Endothelial cell of umbilical vein (primary cell): ENCODE measurements at regions not wholly inside any gene's neighbourhood (a gene's known extent, or its start where the extent isn't known, plus 50 kb on each side); places are given as distances from the start of the nearest gene placed in this dataset.

Experiments used
- BruUV-seq: library from RNA; stranded (reverse); fragments of 400-500 nt; replicated peaks from 2 replicates; lab custom pipeline; 2021; lab: Mats Ljungman, UMichigan
- CTCF ChIA-PET: fragments of 300-600, 350-600 bp; sonication (Branson Sonifier 250); formaldehyde crosslinking; loops from one replicate; lab custom pipeline; 2021; ENCODE audit warnings: antibody characterized with exemption, inconsistent platforms; lab: Charles Lee
- POLR2A ChIA-PET: fragments of 300-600, 350-600 bp; sonication (Branson Sonifier 250); formaldehyde crosslinking; loops from one replicate; lab custom pipeline; 2021; ENCODE audit warnings: antibody characterized with exemption, inconsistent platforms; lab: Charles Lee
- DNase-seq: peaks from one replicate; pipeline ENCODE4 v3.0.0-alpha.2; 2011; ENCODE audit warnings: low read depth, low spot score
- FAIRE-seq: peaks from 2 replicates; lab custom pipeline; 2011; peaks lifted over from hg19 to GRCh38; lab: Jason Lieb, UNC
- H2AFZ ChIP-seq: 2 replicates; pipeline ENCODE4 v1.6.0; 2012; ENCODE audit warnings: low read depth, low read length, control low read depth, inconsistent platforms
- H3K27ac ChIP-seq: 2 replicates; pipeline ENCODE4 v1.5.1; 2011; ENCODE audit warnings: low read depth, mild to moderate bottlenecking, control low read depth, low read length, moderate library complexity; ENCODE audit not compliant: insufficient read depth
- H3K27me3 ChIP-seq, 2 experiments: 2 replicates each; pipeline versions ENCODE4 v1.6.0 to v1.6.1; 2011; ENCODE audit warnings: low read length in 2 of 2, mixed read lengths in 1 of 2; ENCODE audit not compliant: control insufficient read depth in 2 of 2, insufficient read depth in 2 of 2
- H3K36me3 ChIP-seq, 2 experiments: 2 replicates in 1 of 2; 3 replicates in 1 of 2; pipeline ENCODE4 v1.5.1; 2011; ENCODE audit warnings: low read length in 2 of 2, mild to moderate bottlenecking in 1 of 2, moderate library complexity in 1 of 2; ENCODE audit not compliant: control insufficient read depth in 2 of 2, insufficient read depth in 2 of 2; ENCODE audit errors: extremely low read depth in 1 of 2
- H3K4me1 ChIP-seq: 3 replicates; pipeline ENCODE4 v1.5.1; 2011; ENCODE audit warnings: mild to moderate bottlenecking, low read length; ENCODE audit not compliant: control insufficient read depth, insufficient read depth; ENCODE audit errors: extremely low read depth
- H3K4me2 ChIP-seq: 2 replicates; pipeline ENCODE4 v1.6.1; 2011; ENCODE audit warnings: low read length, control low read depth, mixed read lengths; ENCODE audit not compliant: insufficient read depth
- H3K4me3 ChIP-seq, 3 experiments: fragments of 200-600 bp in 1 of 3; sonication (generic), shearing (Covaris generic) in 1 of 3; replicated peaks in 1 of 3; 2 replicates each; pipeline ENCODE4 v1.5.1; 2011 to 2016; ENCODE audit warnings: control low read depth in 3 of 3, low read length in 3 of 3, mild to moderate bottlenecking in 2 of 3, inconsistent platforms in 1 of 3, low read depth in 1 of 3, moderate library complexity in 1 of 3; ENCODE audit not compliant: insufficient read depth in 1 of 3
- H3K79me2 ChIP-seq: 2 replicates; pipeline ENCODE4 v1.6.0; 2012; ENCODE audit warnings: low read length, inconsistent platforms; ENCODE audit not compliant: control insufficient read depth, insufficient read depth
- H3K9ac ChIP-seq: replicated peaks from 2 replicates; pipeline ENCODE3; 2011; ENCODE audit warnings: low read length, control low read depth; ENCODE audit not compliant: insufficient read depth; ENCODE audit errors: extremely low read depth
- H3K9me1 ChIP-seq: replicated peaks from 3 replicates; pipeline ENCODE4 v1.6.0; 2011; ENCODE audit warnings: mild to moderate bottlenecking, low read length; ENCODE audit not compliant: control insufficient read depth, insufficient read depth; ENCODE audit errors: extremely low read depth
- H3K9me3 ChIP-seq: replicated peaks from 2 replicates; pipeline ENCODE4 v1.5.1; 2012; ENCODE audit warnings: low read length, inconsistent platforms; ENCODE audit not compliant: control insufficient read depth, insufficient read depth
- H4K20me1 ChIP-seq: replicated peaks from 2 replicates; pipeline ENCODE3; 2011; ENCODE audit warnings: mild to moderate bottlenecking, low read length; ENCODE audit not compliant: control insufficient read depth, insufficient read depth; ENCODE audit errors: extremely low read depth
- CTCF ChIP-seq, 2 donors: IDR thresholded peaks; 1 replicate in 1 of 2; 2 replicates in 1 of 2; pipeline ENCODE4 v1.5.1; 2011; ENCODE audit warnings: low read length in 2 of 2, mild to moderate bottlenecking in 2 of 2, moderate library complexity in 2 of 2, control low read depth in 1 of 2, inconsistent platforms in 1 of 2, low read depth in 1 of 2; ENCODE audit not compliant: insufficient read depth in 1 of 2; ENCODE audit errors: extremely low read depth in 1 of 2
- JUN ChIP-seq: IDR thresholded peaks from 2 replicates; pipeline ENCODE4 v1.6.1; 2011; ENCODE audit warnings: borderline replicate concordance, low read depth; ENCODE audit not compliant: insufficient read length, insufficient read depth
- MAX ChIP-seq: IDR thresholded peaks from 2 replicates; pipeline ENCODE4 v1.6.1; 2011; ENCODE audit not compliant: insufficient read depth, insufficient read length
- POLR2A ChIP-seq: IDR thresholded peaks from 2 replicates; pipeline ENCODE4 v1.6.1; 2012; ENCODE audit warnings: low read depth, mild to moderate bottlenecking, control low read depth, low read length
- POLR2AphosphoS5 ChIP-seq: IDR thresholded peaks from 2 replicates; pipeline ENCODE4 v1.6.1; 2012; ENCODE audit warnings: low read depth, mild to moderate bottlenecking, control low read depth, low read length, moderate library complexity; ENCODE audit not compliant: insufficient read depth
- dilution Hi-C: fragments of 300-500 bp; cut with MboI; formaldehyde crosslinking; loops from one replicate; pipeline ENCODE4 v1.15.0; 2019; ENCODE audit warnings: low sequenced_read_pairs; ENCODE audit not compliant: extremely low pct_ligation_motif_present
- intact Hi-C: fragments of 100-400 bp; cut with micrococcal nuclease; formaldehyde crosslinking; loops from one replicate; pipeline ENCODE4 v1.10.0; 2022

- dilution Hi-C loops: no loop called here
Observed at GRCh38 chr3:74059923-74060600, 435.3 kb upstream of the PDZRN3 start.

More at GRCh38 chr3:74059923-74060600, 435.3 kb upstream of the PDZRN3 start:
- H3K36me3 ChIP-seq: no peaks in the 10 kb centered on the region
- no peak overlapping the region for H3K4me2 ChIP-seq
- no peak overlapping the region for H3K9ac ChIP-seq
- FAIRE-seq (no peak), DNase-seq (no peak)
- H4K20me1 ChIP-seq: no peaks in the 10 kb centered on the region
- H3K9me3 ChIP-seq: no peaks in the 10 kb centered on the region
- BruUV-seq: no TSS peak
- no peaks in the 10 kb centered on the region for H3K27me3 ChIP-seq
- no peak overlapping the region for H2AFZ ChIP-seq
- no peaks in the 10 kb centered on the region for H3K79me2 ChIP-seq
- intact Hi-C loops: no loop called here
- H3K4me3 ChIP-seq: no peak overlapping the region
- no peaks in the 10 kb centered on the region for H3K4me1 ChIP-seq
- CTCF ChIA-PET: no interaction called here
- no peak overlapping the region for H3K27ac ChIP-seq
- no peak for TF ChIP-seq CTCF (IDR thresholded peaks at IDR 0.05; ENCODE audit: extremely low read depth in 1 of 2, insufficient read depth in 1 of 2, low read depth in 1 of 2, low read length in 2 of 2)
- TF ChIP-seq POLR2A: no peak
- no peak for TF ChIP-seq POLR2AphosphoS5
- TF ChIP-seq JUN: no peak
- TF ChIP-seq MAX: no peak
- no peaks in the 10 kb centered on the region for H3K9me1 ChIP-seq
- POLR2A ChIA-PET: no interaction called here
